ENCODE measurements at regions not wholly inside any gene's neighbourhood (a gene's known extent, or its start where the extent isn't known, plus 50 kb on each side); places are given as distances from the start of the nearest gene placed in this dataset.

GRCh38 chr2:120502761-120503160 lies 156.8 kb downstream of the INHBB start:
- TF ChIP-seq NFIC (IDR thresholded peaks at IDR 0.05) (no peak), CREB1 (IDR thresholded peaks at IDR 0.05; ENCODE audit: low read depth) (no peak), YY1 (IDR thresholded peaks at IDR 0.05; ENCODE audit: low read depth) (no peak), TEAD4 (IDR thresholded peaks at IDR 0.05) (no peak), RAD21 (IDR thresholded peaks at IDR 0.05; ENCODE audit: low read depth) (no peak), TAF1 (IDR thresholded peaks at IDR 0.05; ENCODE audit: low read depth) (no peak), USF1 (IDR thresholded peaks at IDR 0.05) (no peak), MAX (IDR thresholded peaks at IDR 0.05) (no peak), CEBPB (IDR thresholded peaks at IDR 0.05) (no peak)

DNA sequence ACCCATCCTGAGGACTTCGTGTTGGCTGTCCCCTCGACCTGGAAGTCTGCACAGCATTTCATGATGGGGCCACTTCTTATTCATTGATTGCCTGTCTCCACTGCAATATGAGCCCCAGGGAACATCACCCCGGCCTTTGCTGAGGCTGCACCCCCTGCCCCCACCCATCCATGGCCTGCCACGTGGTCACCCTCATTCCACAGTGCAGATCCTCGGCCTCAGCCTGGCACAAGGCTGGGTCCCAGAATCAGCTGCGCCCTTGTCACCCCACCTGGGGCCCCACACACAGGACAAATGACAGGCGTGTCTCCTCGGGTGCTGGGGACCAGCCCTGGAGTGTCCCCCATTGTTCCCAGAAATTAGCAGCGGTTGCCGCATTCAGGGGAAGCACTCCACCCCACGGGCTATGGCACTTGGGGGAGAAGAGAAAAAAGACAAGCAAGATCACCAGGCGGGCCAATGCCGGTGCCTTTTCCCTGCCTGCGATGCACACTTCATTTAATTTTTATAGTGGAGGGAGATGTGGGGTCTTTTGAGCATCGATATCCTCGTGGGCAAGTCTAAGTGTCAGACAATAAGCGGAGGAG lies 157.4 kb downstream of the INHBB start:
- TF ChIP-seq EP300 (IDR thresholded peaks at IDR 0.05; ENCODE audit: borderline replicate concordance): no peak
- no peak for TF ChIP-seq TCF12 (IDR thresholded peaks at IDR 0.05; ENCODE audit: low read depth)
- TF ChIP-seq EGR1 (IDR thresholded peaks at IDR 0.05): no peak
- no peak for TF ChIP-seq ZBTB7A (IDR thresholded peaks at IDR 0.05; ENCODE audit: low read depth)
- no peak for TF ChIP-seq TEAD4 (IDR thresholded peaks at IDR 0.05)
- TF ChIP-seq RAD21 (IDR thresholded peaks at IDR 0.05; ENCODE audit: low read depth): no peak
- no peak for TF ChIP-seq YY1 (IDR thresholded peaks at IDR 0.05; ENCODE audit: low read depth)
- TF ChIP-seq REST (IDR thresholded peaks at IDR 0.05; ENCODE audit: low read depth): no peak
- TF ChIP-seq USF1 (IDR thresholded peaks at IDR 0.05): no peak
- no peak for TF ChIP-seq NFIC (IDR thresholded peaks at IDR 0.05)
- TF ChIP-seq TAF1 (IDR thresholded peaks at IDR 0.05; ENCODE audit: low read depth): no peak
- no peak for TF ChIP-seq MAX (IDR thresholded peaks at IDR 0.05)
- TF ChIP-seq CREB1 (IDR thresholded peaks at IDR 0.05; ENCODE audit: low read depth): no peak

GRCh38 chr2:120503793-120504571 lies 158.0 kb downstream of the INHBB start:
- TF ChIP-seq REST (IDR thresholded peaks at IDR 0.05; ENCODE audit: low read depth) (no peak), TAF1 (IDR thresholded peaks at IDR 0.05; ENCODE audit: low read depth) (no peak), NFIC (IDR thresholded peaks at IDR 0.05) (no peak), TEAD4 (IDR thresholded peaks at IDR 0.05) (no peak), YY1 (IDR thresholded peaks at IDR 0.05; ENCODE audit: low read depth) (no peak), CEBPB (IDR thresholded peaks at IDR 0.05) (no peak), EP300 (IDR thresholded peaks at IDR 0.05; ENCODE audit: borderline replicate concordance) (no peak), CREB1 (IDR thresholded peaks at IDR 0.05; ENCODE audit: low read depth) (no peak), ZBTB7A (IDR thresholded peaks at IDR 0.05; ENCODE audit: low read depth) (no peak), RAD21 (IDR thresholded peaks at IDR 0.05; ENCODE audit: low read depth) (no peak), EGR1 (IDR thresholded peaks at IDR 0.05) (no peak), MAX (IDR thresholded peaks at IDR 0.05) (no peak), USF1 (IDR thresholded peaks at IDR 0.05) (no peak), TCF12 (IDR thresholded peaks at IDR 0.05; ENCODE audit: low read depth) (no peak), FOXM1 (IDR thresholded peaks at IDR 0.05; ENCODE audit: borderline replicate concordance, low read depth) (no peak)

DNA sequence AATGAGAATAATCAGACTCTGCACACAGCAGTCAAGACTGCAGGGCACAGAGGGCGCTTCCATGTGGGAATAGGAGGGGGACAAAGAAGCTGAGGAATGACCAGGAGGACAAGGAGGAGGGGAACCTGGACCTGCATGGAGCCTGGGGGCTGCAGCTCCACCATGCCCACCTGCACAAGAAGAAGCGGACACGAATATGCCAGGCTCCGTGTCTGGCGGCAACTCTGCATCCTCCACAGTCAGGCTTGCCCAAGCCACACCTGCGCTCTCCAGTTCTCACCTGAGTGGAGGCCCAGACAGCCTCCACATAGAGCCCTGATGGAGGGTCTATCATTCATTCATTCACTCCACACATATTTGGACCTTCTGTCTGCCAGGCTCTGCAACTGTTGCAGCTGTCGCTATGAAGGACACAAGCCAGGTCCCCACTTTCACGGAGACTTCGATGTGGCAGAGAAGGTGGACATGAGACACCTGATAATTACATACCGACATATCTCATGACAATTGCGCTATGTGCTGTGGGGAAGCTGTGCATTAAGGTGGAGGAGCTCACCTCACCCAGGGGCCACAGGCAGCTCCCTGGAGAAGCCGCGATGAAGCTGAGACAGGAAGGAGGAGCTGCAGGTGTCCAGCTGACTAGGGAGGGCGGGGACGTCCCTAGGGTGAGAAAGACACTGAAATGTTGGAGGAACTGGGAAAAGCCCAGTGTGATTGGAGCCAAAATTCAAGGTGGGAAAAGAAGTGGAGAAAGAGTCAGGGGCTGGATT lies 159.2 kb downstream of the INHBB start:
- no peak for TF ChIP-seq FOXM1 (IDR thresholded peaks at IDR 0.05; ENCODE audit: borderline replicate concordance, low read depth)
- TF ChIP-seq NFIC (IDR thresholded peaks at IDR 0.05): no peak
- TF ChIP-seq USF1 (IDR thresholded peaks at IDR 0.05): no peak
- TF ChIP-seq CEBPB (IDR thresholded peaks at IDR 0.05): no peak
- no peak for TF ChIP-seq TCF12 (IDR thresholded peaks at IDR 0.05; ENCODE audit: low read depth)
- TF ChIP-seq EP300 (IDR thresholded peaks at IDR 0.05; ENCODE audit: borderline replicate concordance): no peak
- TF ChIP-seq EGR1 (IDR thresholded peaks at IDR 0.05): no peak
